Activated naive CD4-positive, alpha-beta T cell treated with anti-CD3 and anti-CD28 coated beads, Interleukin-2, amount 10 ng/mL, durations not matched to agents 7 days and 5 days (primary cell): ENCODE measurements at regions not wholly inside any gene's neighbourhood (a gene's known extent, or its start where the extent isn't known, plus 50 kb on each side); places are given as distances from the start of the nearest gene placed in this dataset.
"Not testable (repeated sequence)": the region's sequence is repeated elsewhere in the genome, so short reads cannot be mapped to it uniquely, and the experiment has no call there.

ENCODE experiments used
- CTCF ChIA-PET: fragments of 350-600 bp; sonication (Branson Sonifier 250); formaldehyde crosslinking; loops from one replicate; lab custom pipeline; 2021; ENCODE audit warnings: antibody characterized with exemption; lab: Charles Lee
- DNase-seq: peaks from one replicate; pipeline ENCODE4 v3.0.0-alpha.2; 2020
- H3K27ac Mint-ChIP-seq: one replicate; pipeline ENCODE4 v1.8.0; 2021; ENCODE audit warnings: mild to moderate bottlenecking, moderate library complexity, mixed read lengths
- H3K27me3 Mint-ChIP-seq: one replicate; pipeline ENCODE4 v1.8.0; 2021; ENCODE audit warnings: mild to moderate bottlenecking, mixed read lengths
- H3K36me3 Mint-ChIP-seq: one replicate; pipeline ENCODE4 v1.8.0; 2021; ENCODE audit warnings: mixed read lengths
- H3K4me1 Mint-ChIP-seq: one replicate; pipeline ENCODE4 v1.8.0; 2021; ENCODE audit warnings: mixed read lengths
- H3K4me3 Mint-ChIP-seq: one replicate; pipeline ENCODE4 v1.8.0; 2021; ENCODE audit warnings: mild to moderate bottlenecking, moderate library complexity, mixed read lengths
- H3K9me3 Mint-ChIP-seq: one replicate; pipeline ENCODE4 v1.8.0; 2021; ENCODE audit warnings: mixed read lengths

DNA sequence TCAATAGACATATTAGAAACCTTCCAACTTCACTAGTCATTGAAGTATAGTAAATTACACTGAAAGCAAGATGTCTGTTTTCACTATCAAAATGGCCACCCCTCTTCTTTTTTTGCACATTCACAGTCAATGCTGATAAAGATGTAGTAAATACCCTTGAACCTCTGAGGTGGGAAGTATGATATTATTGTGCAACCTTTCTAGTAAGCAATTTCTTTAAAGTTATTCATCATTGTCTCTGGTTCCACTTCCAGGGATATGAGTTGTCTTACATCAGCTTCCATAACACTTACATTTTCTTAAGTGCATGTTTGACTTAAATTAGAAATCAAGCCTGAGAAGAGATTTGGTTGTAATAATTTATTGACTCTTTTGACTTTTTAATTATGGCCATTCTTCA is 453.9 kb upstream of the MGAT4C start:
- Mint-ChIP-seq H3K27ac (no peak overlapping the region), H3K9me3 (peaks cover 19% of the 10 kb centered on the region), H3K4me1 (no peaks in the 10 kb centered on the region), H3K27me3 (no peaks in the 10 kb centered on the region), H3K4me3 (no peak overlapping the region), H3K36me3 (no peaks in the 10 kb centered on the region)
- CTCF ChIA-PET, result no interaction called here
- DNase-seq, result no peak

- H3K4me1 Mint-ChIP-seq, DNase-seq: not testable (repeated sequence)
- H3K9me3 Mint-ChIP-seq, result peaks cover 19% of the 10 kb centered on the region
Observed at GRCh38 chr12:86709017-86709416, 452.8 kb upstream of the MGAT4C start.

DNA sequence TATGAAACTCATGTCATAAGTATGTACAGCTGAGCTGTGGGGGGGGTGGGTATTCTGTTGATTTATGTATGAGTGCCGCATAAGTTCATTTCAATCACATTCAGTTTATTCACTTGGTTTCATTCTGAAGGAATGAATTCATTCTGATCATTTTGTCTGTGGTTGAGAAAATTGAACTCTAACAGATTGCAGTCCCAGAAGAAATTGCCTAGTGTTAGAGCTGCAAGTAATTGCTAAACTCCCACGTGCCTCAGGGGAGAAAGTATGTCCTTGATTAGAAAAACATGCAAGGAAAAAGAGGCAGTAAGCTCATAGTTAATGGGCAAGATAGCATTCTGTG is 442.4 kb upstream of the MGAT4C start:
- no peak for DNase-seq
- Mint-ChIP-seq H3K36me3 (no peaks in the 10 kb centered on the region), H3K27me3 (no peaks in the 10 kb centered on the region), H3K9me3 (peaks cover 3% of the 10 kb centered on the region), H3K27ac (no peak overlapping the region), H3K4me1 (no peaks in the 10 kb centered on the region), H3K4me3 (no peak overlapping the region)
- CTCF ChIA-PET, result no interaction called here

More at GRCh38 chr12:86709017-86709416, 452.8 kb upstream of the MGAT4C start:
- H3K27ac Mint-ChIP-seq, H3K4me3 Mint-ChIP-seq, H3K36me3 Mint-ChIP-seq, CTCF ChIA-PET, H3K27me3 Mint-ChIP-seq: not testable (repeated sequence)

- Mint-ChIP-seq H3K4me3 (no peak overlapping the region), H3K27me3 (no peaks in the 10 kb centered on the region), H3K9me3 (peaks cover 3% of the 10 kb centered on the region), H3K36me3 (no peaks in the 10 kb centered on the region), H3K27ac (no peak overlapping the region), H3K4me1 (no peaks in the 10 kb centered on the region)
- CTCF ChIA-PET, result no interaction called here
- no peak for DNase-seq
Observed at GRCh38 chr12:86697916-86698640, 441.9 kb upstream of the MGAT4C start.

DNA sequence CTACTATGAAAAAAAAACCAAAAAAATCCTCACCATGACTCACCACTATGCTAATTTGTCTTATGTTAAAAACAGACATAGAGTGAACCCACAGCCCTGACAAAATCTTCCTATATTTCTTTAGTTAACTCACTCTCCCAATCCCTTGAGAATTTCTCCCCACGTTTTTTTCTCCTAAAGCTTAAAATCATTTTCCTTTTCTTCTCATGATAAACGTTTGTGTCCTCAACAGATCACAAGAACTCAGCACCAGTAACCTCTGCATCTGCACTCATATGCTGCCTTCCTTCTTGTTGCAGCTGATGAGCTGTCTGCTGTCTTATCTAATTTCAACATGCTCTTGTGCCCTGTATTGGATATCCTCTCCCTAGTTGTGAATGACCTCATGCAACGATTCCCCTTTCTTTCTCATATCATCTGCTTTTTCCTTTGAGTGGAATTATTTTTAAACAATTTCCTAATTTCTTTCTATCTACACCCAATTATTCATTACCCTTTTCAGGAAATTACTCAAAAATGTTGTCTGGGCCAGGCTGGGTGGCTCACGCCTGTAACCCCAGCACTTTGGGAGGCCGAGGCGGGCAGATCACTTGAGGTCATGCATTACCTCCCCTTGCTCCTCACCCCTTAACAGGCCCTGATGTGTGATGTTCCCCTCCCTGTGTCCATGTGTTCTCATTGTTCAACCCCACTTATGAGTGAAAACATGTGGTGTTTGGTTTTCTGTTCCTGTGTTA is 427.5 kb upstream of the MGAT4C start:
- CTCF ChIA-PET, result no interaction called here
- Mint-ChIP-seq H3K27ac (no peak overlapping the region), H3K4me1 (no peaks in the 10 kb centered on the region)

DNA sequence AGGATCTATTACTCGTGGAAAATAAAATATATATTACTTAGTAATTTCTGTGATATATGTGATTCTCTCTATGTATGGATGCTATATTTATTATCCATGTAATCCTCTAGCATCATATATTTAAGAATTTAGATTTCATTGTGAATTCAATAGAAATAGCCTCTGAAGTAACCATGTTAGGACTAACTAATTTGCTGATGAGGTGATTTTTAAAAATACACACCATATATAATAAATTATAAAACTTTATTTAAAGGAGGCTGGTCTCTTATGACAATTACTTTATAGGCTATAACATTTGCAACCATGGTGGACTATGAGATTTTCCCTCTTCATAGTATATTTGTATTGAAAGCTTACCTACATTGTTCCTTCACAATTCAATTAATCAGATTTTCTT is 424.9 kb upstream of the MGAT4C start:
- no peak for DNase-seq
- H3K9me3 Mint-ChIP-seq, result peaks cover 8% of the 10 kb centered on the region
- no peaks in the 10 kb centered on the region for H3K4me1 Mint-ChIP-seq
- no peaks in the 10 kb centered on the region for H3K27me3 Mint-ChIP-seq
- H3K27ac Mint-ChIP-seq, result no peak overlapping the region
- H3K4me3 Mint-ChIP-seq, result no peak overlapping the region
- CTCF ChIA-PET, result no interaction called here
- no peaks in the 10 kb centered on the region for H3K36me3 Mint-ChIP-seq

More for the DNA sequence above, 427.5 kb upstream of the MGAT4C start:
- DNase-seq, result no peak
- H3K4me3 Mint-ChIP-seq, result no peak overlapping the region
- H3K36me3 Mint-ChIP-seq, result no peaks in the 10 kb centered on the region
- H3K9me3 Mint-ChIP-seq, result peaks cover 22% of the 10 kb centered on the region
- H3K27me3 Mint-ChIP-seq, result no peaks in the 10 kb centered on the region

- CTCF ChIA-PET, result no interaction called here
- H3K36me3 Mint-ChIP-seq, result no peaks in the 10 kb centered on the region
- H3K4me1 Mint-ChIP-seq, result no peaks in the 10 kb centered on the region
- no peak for DNase-seq
- H3K9me3 Mint-ChIP-seq, result peaks cover 4% of the 10 kb centered on the region
- H3K4me3 Mint-ChIP-seq, result no peak overlapping the region
- H3K27me3 Mint-ChIP-seq, result no peaks in the 10 kb centered on the region
- no peak overlapping the region for H3K27ac Mint-ChIP-seq
Observed at GRCh38 chr12:86675197-86675596, 419.0 kb upstream of the MGAT4C start.

DNA sequence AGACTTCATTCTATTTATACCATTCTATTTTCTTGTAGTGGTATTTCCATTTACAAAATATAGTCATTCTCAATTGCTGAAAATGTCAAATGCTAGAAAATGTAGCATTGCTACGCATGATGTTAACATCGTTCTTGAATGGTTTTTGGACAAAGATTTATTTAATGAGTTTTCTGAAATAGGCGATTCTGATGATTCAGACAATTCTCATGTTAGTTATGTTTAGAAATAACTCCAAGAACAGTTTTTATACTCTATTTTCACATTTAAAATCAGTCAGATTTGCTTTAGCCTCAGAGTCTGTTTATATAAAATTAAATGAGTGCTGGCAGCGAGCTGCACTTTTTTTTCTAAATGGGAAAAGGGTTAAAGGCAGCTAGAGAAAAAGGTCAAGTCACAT is 414.8 kb upstream of the MGAT4C start:
- CTCF ChIA-PET, result no interaction called here
- Mint-ChIP-seq H3K27ac (no peak overlapping the region), H3K27me3 (no peaks in the 10 kb centered on the region), H3K4me1 (no peaks in the 10 kb centered on the region), H3K36me3 (no peaks in the 10 kb centered on the region), H3K9me3 (peaks cover 3% of the 10 kb centered on the region), H3K4me3 (no peak overlapping the region)
- no peak for DNase-seq

DNA sequence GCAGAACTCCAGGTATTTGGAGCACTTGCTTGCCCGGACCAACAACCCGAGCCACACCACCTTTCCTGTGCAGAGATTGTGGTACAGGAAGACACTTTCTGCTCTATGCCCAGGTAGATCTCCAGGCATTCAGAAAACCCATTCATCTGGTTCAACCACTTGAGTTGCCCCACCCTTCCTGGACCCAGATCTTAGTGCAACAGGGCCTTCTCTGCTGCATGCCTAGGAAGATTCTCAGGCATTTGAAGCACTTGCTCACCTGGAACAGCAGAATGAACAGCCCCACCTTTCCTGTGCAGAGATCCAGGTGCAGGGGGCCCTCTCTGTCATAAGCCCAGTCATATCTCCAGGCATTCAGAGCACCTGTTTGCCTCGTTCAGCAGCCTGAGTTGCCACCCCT is 412.8 kb upstream of the MGAT4C start:
- H3K4me1 Mint-ChIP-seq, result no peaks in the 10 kb centered on the region
- H3K9me3 Mint-ChIP-seq, result peaks cover 3% of the 10 kb centered on the region
- CTCF ChIA-PET, result no interaction called here
- no peaks in the 10 kb centered on the region for H3K36me3 Mint-ChIP-seq
- no peak overlapping the region for H3K4me3 Mint-ChIP-seq
- no peak for DNase-seq
- H3K27ac Mint-ChIP-seq, result no peak overlapping the region
- no peaks in the 10 kb centered on the region for H3K27me3 Mint-ChIP-seq

DNA sequence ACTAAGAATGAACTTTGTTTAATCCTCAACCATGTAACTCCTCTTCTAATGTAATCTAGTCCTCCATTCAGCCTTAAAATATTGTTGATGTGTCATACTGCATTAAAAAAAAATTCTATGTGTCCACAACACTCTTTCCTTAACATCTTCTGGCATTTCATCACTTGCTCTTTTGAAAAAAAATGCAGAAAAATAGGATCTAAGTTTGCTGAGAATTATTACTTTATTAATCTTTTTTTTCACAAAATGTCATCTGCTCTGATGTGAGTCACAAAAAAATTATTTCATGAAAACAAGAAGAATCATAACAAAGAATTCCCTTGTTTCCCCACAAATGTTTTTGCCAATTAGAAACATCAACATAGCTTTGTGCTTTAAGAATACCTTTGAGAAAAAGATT is 410.1 kb upstream of the MGAT4C start:
- DNase-seq, result no peak
- H3K9me3 Mint-ChIP-seq, result peaks cover 3% of the 10 kb centered on the region
- H3K27me3 Mint-ChIP-seq, result no peaks in the 10 kb centered on the region
- H3K27ac Mint-ChIP-seq, result no peak overlapping the region
- H3K4me1 Mint-ChIP-seq, result no peaks in the 10 kb centered on the region
- no peak overlapping the region for H3K4me3 Mint-ChIP-seq
- CTCF ChIA-PET, result no interaction called here
- H3K36me3 Mint-ChIP-seq, result no peaks in the 10 kb centered on the region

GRCh38 chr12:86663716-86664115 is 407.5 kb upstream of the MGAT4C start:
- Mint-ChIP-seq H3K4me3 (no peak overlapping the region), H3K27ac (no peak overlapping the region), H3K36me3 (no peaks in the 10 kb centered on the region), H3K27me3 (no peaks in the 10 kb centered on the region), H3K4me1 (no peaks in the 10 kb centered on the region), H3K9me3 (peaks cover 3% of the 10 kb centered on the region)
- CTCF ChIA-PET, result no interaction called here
- DNase-seq, result no peak

- Mint-ChIP-seq H3K9me3 (peaks cover 2% of the 10 kb centered on the region), H3K4me1 (no peaks in the 10 kb centered on the region), H3K27me3 (no peaks in the 10 kb centered on the region), H3K27ac (no peak overlapping the region), H3K36me3 (no peaks in the 10 kb centered on the region), H3K4me3 (no peak overlapping the region)
- no peak for DNase-seq
- CTCF ChIA-PET, result no interaction called here
Observed at GRCh38 chr12:86663173-86663572, 407.0 kb upstream of the MGAT4C start.

DNA sequence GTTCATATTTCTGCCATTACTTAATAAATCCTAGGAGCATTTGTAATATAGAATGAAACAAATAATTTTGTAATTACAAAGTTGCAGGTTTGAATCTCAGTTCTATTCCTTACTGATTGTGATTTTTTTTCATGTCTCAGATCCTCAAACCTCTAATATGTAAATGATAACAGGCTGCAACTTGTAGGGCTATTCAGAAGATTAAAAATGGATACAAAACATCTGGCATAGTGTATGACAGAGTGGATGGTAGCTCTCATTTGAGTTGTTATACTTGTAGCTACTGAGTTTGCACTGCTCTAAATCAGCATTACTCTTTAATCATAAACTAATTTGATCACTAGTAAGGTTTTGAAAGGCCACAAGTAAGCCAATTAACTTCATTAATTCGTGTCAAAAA is 406.3 kb upstream of the MGAT4C start:
- H3K4me3 Mint-ChIP-seq, result no peak overlapping the region
- CTCF ChIA-PET, result no interaction called here
- H3K27ac Mint-ChIP-seq, result no peak overlapping the region
- no peaks in the 10 kb centered on the region for H3K36me3 Mint-ChIP-seq
- no peak for DNase-seq
- no peaks in the 10 kb centered on the region for H3K27me3 Mint-ChIP-seq
- H3K9me3 Mint-ChIP-seq, result no peaks in the 10 kb centered on the region
- no peaks in the 10 kb centered on the region for H3K4me1 Mint-ChIP-seq

GRCh38 chr12:86660488-86661147 is 404.4 kb upstream of the MGAT4C start:
- no peaks in the 10 kb centered on the region for H3K4me1 Mint-ChIP-seq
- no peak overlapping the region for H3K27ac Mint-ChIP-seq
- H3K9me3 Mint-ChIP-seq, result no peaks in the 10 kb centered on the region
- H3K27me3 Mint-ChIP-seq, result no peaks in the 10 kb centered on the region
- no peak for DNase-seq
- no peaks in the 10 kb centered on the region for H3K36me3 Mint-ChIP-seq
- H3K4me3 Mint-ChIP-seq, result no peak overlapping the region
- CTCF ChIA-PET, result no interaction called here

GRCh38 chr12:86659985-86660384 is 403.8 kb upstream of the MGAT4C start:
- Mint-ChIP-seq H3K4me1 (no peaks in the 10 kb centered on the region), H3K9me3 (no peaks in the 10 kb centered on the region), H3K27me3 (no peaks in the 10 kb centered on the region), H3K4me3 (no peak overlapping the region), H3K36me3 (no peaks in the 10 kb centered on the region), H3K27ac (no peak overlapping the region)
- CTCF ChIA-PET, result no interaction called here
- DNase-seq, result no peak
